ENCODE measurements at regions not wholly inside any gene's neighbourhood (a gene's known extent, or its start where the extent isn't known, plus 50 kb on each side); places are given as distances from the start of the nearest gene placed in this dataset.

DNA sequence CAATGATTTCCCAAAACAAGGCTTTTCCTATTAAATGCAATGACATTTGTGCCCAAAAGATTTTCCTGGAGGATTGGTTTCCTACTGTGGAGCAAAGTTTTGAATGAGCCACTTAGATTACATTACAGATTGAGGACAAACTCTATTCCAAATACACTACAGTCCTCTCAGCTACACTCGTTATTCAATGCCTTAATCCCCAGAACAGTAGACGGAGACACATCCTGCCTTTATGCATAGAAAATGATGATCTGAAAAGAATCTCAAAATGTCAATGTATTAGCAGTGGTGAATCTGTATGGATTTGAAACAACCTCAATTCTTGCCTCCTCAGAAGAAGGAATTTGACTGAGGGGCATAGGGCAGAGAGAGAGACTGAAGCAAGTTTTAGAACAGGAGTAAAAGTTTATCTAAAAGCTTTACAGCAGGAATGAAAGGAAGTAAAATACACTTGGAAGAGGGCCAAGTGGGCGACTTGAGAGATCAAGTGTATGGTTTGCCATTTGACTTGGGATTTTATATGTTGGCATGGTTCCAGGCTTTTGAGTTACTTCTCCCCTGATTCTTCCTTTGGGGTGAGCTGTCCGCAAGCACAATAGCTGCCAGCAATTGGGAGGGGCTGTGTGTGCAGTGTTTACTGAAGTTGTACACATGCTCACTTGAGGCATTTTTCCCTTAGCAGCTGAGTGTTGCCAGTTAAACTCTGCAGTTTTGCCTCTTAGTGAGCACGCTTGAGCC is 891.9 kb upstream of the MBL2 start:
- no peak overlapping the region for H3K4me2 ChIP-seq (ENCODE audit: low read length)
- intact Hi-C loops (cut with micrococcal nuclease) = no loop called here
- no peak overlapping the region for H2AFZ ChIP-seq (ENCODE audit: low read depth, low read length, poor library complexity, severe bottlenecking)
- no peak overlapping the region for H3K27ac ChIP-seq (ENCODE audit: low read depth, low read length)
- BruUV-seq (replicated peaks) = no TSS peak
- no peaks in the 10 kb centered on the region for H3K9me2 ChIP-seq (ENCODE audit: insufficient read depth)
- H3K9me3 ChIP-seq (ENCODE audit: control insufficient read depth in 1 of 2, insufficient read depth in 1 of 2, low read depth in 1 of 2, low read length in 2 of 2) = peaks cover 8 to 13% of the 10 kb centered on the region in 2 experiments; a peak in 2 of 4 replicates
- H3K36me3 ChIP-seq (ENCODE audit: control insufficient read depth in 1 of 2, insufficient read depth in 2 of 2, low read length in 2 of 2) = no peaks in the 10 kb centered on the region
- H3K4me3 ChIP-seq (replicated peaks in 1 of 2; ENCODE audit: low read depth in 1 of 2, low read length in 2 of 2) = no peak overlapping the region
- H4K20me1 ChIP-seq (ENCODE audit: insufficient read depth) = no peaks in the 10 kb centered on the region
- H3K27me3 ChIP-seq (ENCODE audit: insufficient read depth, low read length) = no peaks in the 10 kb centered on the region
- no peak overlapping the region for H3K9ac ChIP-seq (ENCODE audit: low read length)
- CTCF ChIA-PET = no interaction called here
- no peaks in the 10 kb centered on the region for H3K4me1 ChIP-seq (ENCODE audit: control insufficient read depth in 1 of 2, insufficient read depth in 2 of 2, low read length in 2 of 2)
- POLR2A ChIA-PET = no interaction called here
- ATAC-seq (no peak), DNase-seq (ENCODE audit: low read depth, low spot score) (no peak)
- no peak for TF ChIP-seq JUND (IDR thresholded peaks at IDR 0.05)
- TF ChIP-seq CBX3 (IDR thresholded peaks at IDR 0.05; ENCODE audit: low read depth) = no peak
- no peak for TF ChIP-seq ELF1 (IDR thresholded peaks at IDR 0.05; ENCODE audit: borderline replicate concordance, low read depth)
- TF ChIP-seq SIN3A (IDR thresholded peaks at IDR 0.05; ENCODE audit: low read depth) = no peak
- TF ChIP-seq, protein P1, sequence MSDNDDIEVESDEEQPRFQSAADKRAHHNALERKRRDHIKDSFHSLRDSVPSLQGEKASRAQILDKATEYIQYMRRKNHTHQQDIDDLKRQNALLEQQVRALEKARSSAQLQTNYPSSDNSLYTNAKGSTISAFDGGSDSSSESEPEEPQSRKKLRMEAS (IDR thresholded peaks at IDR 0.05) = no peak
- TF ChIP-seq FOSL1 (IDR thresholded peaks at IDR 0.05; ENCODE audit: low read depth) = no peak
- no peak for TF ChIP-seq TCF7L2 (IDR thresholded peaks at IDR 0.05; ENCODE audit: borderline replicate concordance, extremely low read depth, insufficient read depth, insufficient read length)
- TF ChIP-seq EZH2 (IDR thresholded peaks at IDR 0.05) = no peak
- no peak for TF ChIP-seq ZNF274 (IDR thresholded peaks at IDR 0.05; ENCODE audit: low read depth, low read length)
- no peak for TF ChIP-seq YY1 (IDR thresholded peaks at IDR 0.05; ENCODE audit: extremely low read depth, insufficient replicate concordance, low read depth, low read length)
- TF ChIP-seq ZFX (IDR thresholded peaks at IDR 0.05) = no peak
- TF ChIP-seq SP1 (IDR thresholded peaks at IDR 0.05; ENCODE audit: low read depth) = no peak
- TF ChIP-seq CEBPB (IDR thresholded peaks at IDR 0.05; ENCODE audit: low read depth) = no peak
- RAD21 ChIA-PET (ENCODE audit: low non-redundant PET in 1 of 2, low total read pairs in 2 of 2, uncharacterized antibody in 2 of 2, unreplicated experiment in 2 of 2) = no interaction called here
- H3K79me2 ChIP-seq (ENCODE audit: insufficient read depth, low read length) = no peaks in the 10 kb centered on the region
